Activated naive CD4-positive, alpha-beta T cell treated with anti-CD3 and anti-CD28 coated beads for 36 hours (primary cell): ENCODE measurements at regions not wholly inside any gene's neighbourhood (a gene's known extent, or its start where the extent isn't known, plus 50 kb on each side); places are given as distances from the start of the nearest gene placed in this dataset.

Source experiments
- CTCF ChIA-PET: fragments of 350-600 bp; sonication (Branson Sonifier 250); formaldehyde crosslinking; loops from one replicate; lab custom pipeline; 2021; ENCODE audit warnings: antibody characterized with exemption; lab: Charles Lee
- DNase-seq: peaks from one replicate; pipeline ENCODE4 v3.0.0-alpha.2; 2020
- H3K27ac Mint-ChIP-seq: one replicate; pipeline ENCODE4 v1.8.0; 2021; ENCODE audit warnings: mild to moderate bottlenecking, mixed read lengths
- H3K27me3 Mint-ChIP-seq: one replicate; pipeline ENCODE4 v1.8.0; 2021; ENCODE audit warnings: low read depth, mixed read lengths
- H3K36me3 Mint-ChIP-seq: one replicate; pipeline ENCODE4 v1.8.0; 2021; ENCODE audit warnings: low read depth, mixed read lengths
- H3K4me1 Mint-ChIP-seq: one replicate; pipeline ENCODE4 v1.8.0; 2021; ENCODE audit warnings: low read depth, mixed read lengths
- H3K4me3 Mint-ChIP-seq: one replicate; pipeline ENCODE4 v1.8.0; 2021; ENCODE audit warnings: mild to moderate bottlenecking, moderate library complexity, mixed read lengths
- H3K9me3 Mint-ChIP-seq: one replicate; pipeline ENCODE4 v1.8.0; 2021; ENCODE audit warnings: mixed read lengths
- intact Hi-C: fragments of 100-400 bp; cut with micrococcal nuclease; formaldehyde crosslinking; loops from one replicate; pipeline ENCODE4 v1.15.1; 2023

- Mint-ChIP-seq H3K4me1 (no peaks in the 10 kb centered on the region), H3K36me3 (no peaks in the 10 kb centered on the region), H3K27me3 (no peaks in the 10 kb centered on the region), H3K4me3 (no peak overlapping the region), H3K9me3 (peaks cover 2% of the 10 kb centered on the region), H3K27ac (no peak overlapping the region)
- DNase-seq, result no peak
- CTCF ChIA-PET, result interaction anchor here (2.0 kb wide), 1 partner anchor 21 kb away, joined by 4 read pairs; no protein-coding TSS in a partner anchor
- intact Hi-C loops, result no loop called here
Observed at GRCh38 chr16:65910291-65910690, 456.2 kb upstream of the CDH5 start.

DNA sequence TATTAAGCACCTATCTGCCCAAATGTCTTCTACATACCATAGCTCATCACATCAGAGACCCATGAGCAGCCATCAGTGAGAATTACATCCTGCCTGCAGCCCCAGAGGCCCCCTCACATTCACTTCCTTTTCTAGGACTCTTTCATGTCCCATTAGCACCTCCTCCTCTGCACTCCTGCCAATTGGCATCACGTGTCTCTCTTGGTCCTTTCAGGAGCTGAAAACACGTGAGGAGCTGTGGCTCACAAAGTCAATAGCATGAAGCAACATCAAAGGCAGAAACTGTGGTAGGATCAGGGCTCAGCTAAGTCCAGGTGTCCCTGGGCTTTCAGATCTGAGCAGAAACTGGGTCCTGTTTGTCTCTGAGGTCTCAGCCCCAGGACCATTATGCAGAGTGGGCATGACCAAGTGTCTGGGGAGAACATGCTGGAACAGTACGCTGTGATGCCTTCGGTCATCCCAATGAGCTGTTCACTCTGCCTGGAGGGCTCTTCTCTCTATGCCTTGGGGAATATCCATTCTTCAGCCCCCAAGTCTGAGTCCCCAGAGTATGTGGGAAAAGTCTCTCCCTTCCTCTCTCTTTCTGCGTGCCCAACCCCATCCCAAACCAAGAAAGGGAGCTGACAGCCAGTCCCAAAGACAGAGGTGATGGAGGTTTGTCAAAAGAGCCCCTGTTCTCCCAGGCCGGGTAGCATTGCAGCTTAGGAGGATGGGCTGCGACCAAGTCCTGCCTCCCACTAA is 457.0 kb upstream of the CDH5 start:
- DNase-seq, result no peak
- no peaks in the 10 kb centered on the region for H3K27me3 Mint-ChIP-seq
- H3K36me3 Mint-ChIP-seq, result no peaks in the 10 kb centered on the region
- H3K4me3 Mint-ChIP-seq, result no peak overlapping the region
- no peak overlapping the region for H3K27ac Mint-ChIP-seq
- H3K9me3 Mint-ChIP-seq, result peaks cover 2% of the 10 kb centered on the region
- no peaks in the 10 kb centered on the region for H3K4me1 Mint-ChIP-seq
- intact Hi-C loops, result no loop called here
- CTCF ChIA-PET, result interaction anchor here (2.0 kb wide), 1 partner anchor 20 kb away, joined by 4 read pairs; no protein-coding TSS in a partner anchor

DNA sequence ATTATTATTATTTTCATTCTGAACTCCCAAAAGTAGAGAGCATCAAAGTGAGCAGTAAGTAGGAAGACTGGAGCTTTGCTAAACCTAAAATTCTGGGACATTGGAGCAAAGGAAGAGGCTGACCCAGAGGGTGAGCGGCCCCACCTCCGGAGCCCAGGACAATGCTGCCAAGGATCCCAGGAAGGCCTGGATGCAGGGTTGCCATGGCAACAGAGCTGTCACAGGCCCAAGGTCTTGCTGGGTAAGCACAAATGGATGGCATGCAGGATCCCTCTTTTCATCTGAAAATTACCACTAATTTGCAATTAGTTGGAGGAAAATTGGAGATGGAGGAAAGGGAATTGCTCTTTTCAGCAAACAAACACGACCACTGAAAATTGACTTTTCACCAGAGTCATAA is 457.9 kb upstream of the CDH5 start:
- intact Hi-C loops, result no loop called here
- Mint-ChIP-seq H3K4me3 (no peak overlapping the region), H3K27me3 (no peaks in the 10 kb centered on the region), H3K9me3 (peaks cover 2% of the 10 kb centered on the region), H3K4me1 (no peaks in the 10 kb centered on the region), H3K27ac (no peak overlapping the region), H3K36me3 (no peaks in the 10 kb centered on the region)
- no peak for DNase-seq
- CTCF ChIA-PET, result interaction anchor here (2.0 kb wide), 1 partner anchor 19 kb away, joined by 4 read pairs; no protein-coding TSS in a partner anchor

DNA sequence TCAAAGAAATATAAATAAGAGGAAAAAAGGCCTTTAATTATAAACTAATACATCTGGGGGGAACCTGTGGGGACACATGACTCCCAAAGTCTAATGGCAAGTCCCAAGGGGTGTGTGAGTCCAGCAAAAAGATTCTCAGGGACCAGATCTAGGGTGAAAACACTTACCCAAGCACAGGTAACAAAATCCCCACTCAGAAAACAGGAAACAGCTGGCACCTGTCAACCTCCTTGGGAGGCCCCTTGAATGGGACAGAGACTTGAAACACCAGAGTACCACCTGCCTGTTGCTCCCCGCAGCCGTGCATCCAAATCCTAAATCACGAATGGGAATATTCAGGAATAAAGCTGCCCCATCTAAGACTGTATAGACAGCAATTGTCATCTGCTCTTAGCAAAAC is 461.2 kb upstream of the CDH5 start:
- Mint-ChIP-seq H3K36me3 (no peaks in the 10 kb centered on the region), H3K9me3 (peaks cover 2% of the 10 kb centered on the region), H3K4me1 (no peaks in the 10 kb centered on the region), H3K27ac (no peak overlapping the region), H3K4me3 (no peak overlapping the region), H3K27me3 (no peaks in the 10 kb centered on the region)
- CTCF ChIA-PET, result no interaction called here
- no peak for DNase-seq
- intact Hi-C loops, result no loop called here

DNA sequence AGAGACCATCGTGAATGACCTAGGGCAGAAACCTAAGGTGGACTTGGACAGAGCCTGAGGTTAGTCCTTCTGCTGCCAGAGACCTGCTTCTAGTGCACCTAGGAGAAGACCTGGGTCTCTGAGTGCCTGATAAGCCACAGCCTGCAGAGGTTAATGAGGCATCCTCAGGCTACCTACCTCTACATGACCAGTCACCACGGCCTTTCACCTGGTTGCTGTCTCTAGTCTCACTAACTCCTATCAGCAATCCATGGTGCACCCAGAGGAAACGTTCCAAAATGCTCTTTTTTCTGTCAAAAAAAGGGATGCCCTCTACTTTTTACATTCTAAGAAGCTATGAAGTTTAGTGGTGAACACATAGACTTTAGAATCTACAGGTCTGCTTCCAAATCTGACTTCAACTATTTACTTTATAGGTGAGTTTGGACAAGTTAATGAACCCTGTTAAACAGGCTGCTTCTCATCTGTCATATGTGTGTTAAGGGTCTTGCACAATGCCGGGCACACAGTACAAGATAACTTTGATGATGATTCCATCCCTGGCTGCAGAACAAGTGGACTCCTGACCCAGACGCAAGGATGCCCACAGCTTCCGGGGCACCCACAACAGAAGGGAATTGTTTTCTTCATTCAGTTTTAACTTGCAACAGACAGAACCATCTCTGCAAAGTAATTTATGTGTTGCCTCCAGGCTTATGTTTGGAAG is 469.9 kb upstream of the CDH5 start:
- Mint-ChIP-seq H3K27me3 (no peaks in the 10 kb centered on the region), H3K27ac (no peak overlapping the region), H3K4me3 (no peak overlapping the region), H3K9me3 (peaks cover 2% of the 10 kb centered on the region), H3K4me1 (no peaks in the 10 kb centered on the region), H3K36me3 (no peaks in the 10 kb centered on the region)
- DNase-seq, result no peak
- intact Hi-C loops, result no loop called here
- CTCF ChIA-PET, result no interaction called here

DNA sequence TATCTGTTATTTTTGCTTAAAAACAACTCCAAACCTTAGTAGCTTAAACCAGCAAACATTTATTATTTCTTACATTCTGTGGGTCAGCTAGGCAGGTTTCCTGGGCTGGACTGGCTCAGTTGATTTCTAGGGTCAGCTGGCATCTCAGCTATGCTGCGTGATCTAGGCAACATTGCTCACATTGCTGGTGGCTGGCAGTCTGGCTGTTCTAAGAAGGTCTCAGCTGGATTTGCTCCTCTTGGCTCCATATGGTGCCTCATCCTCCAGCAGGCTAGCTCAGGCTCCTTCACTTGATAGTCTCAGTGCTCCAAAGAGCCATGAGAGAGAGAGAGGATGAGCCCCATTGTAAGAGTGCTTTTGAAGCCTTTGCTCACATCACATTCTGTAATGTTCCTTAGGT is 470.6 kb upstream of the CDH5 start:
- Mint-ChIP-seq H3K36me3 (no peaks in the 10 kb centered on the region), H3K9me3 (peaks cover 2% of the 10 kb centered on the region), H3K27me3 (no peaks in the 10 kb centered on the region), H3K4me3 (no peak overlapping the region), H3K4me1 (no peaks in the 10 kb centered on the region), H3K27ac (no peak overlapping the region)
- CTCF ChIA-PET, result no interaction called here
- intact Hi-C loops, result no loop called here
- DNase-seq, result no peak

- Mint-ChIP-seq H3K27ac (no peak overlapping the region), H3K4me3 (no peak overlapping the region), H3K27me3 (no peaks in the 10 kb centered on the region), H3K9me3 (peaks cover 2% of the 10 kb centered on the region), H3K36me3 (no peaks in the 10 kb centered on the region), H3K4me1 (no peaks in the 10 kb centered on the region)
- intact Hi-C loops, result no loop called here
- CTCF ChIA-PET, result no interaction called here
- DNase-seq, result no peak
Observed at GRCh38 chr16:65895486-65895885, 471.0 kb upstream of the CDH5 start.

- Mint-ChIP-seq H3K4me3 (no peak overlapping the region), H3K4me1 (no peaks in the 10 kb centered on the region), H3K36me3 (no peaks in the 10 kb centered on the region), H3K27ac (no peak overlapping the region), H3K9me3 (peaks cover 2% of the 10 kb centered on the region), H3K27me3 (no peaks in the 10 kb centered on the region)
- no peak for DNase-seq
- CTCF ChIA-PET, result no interaction called here
- intact Hi-C loops, result no loop called here
Observed at GRCh38 chr16:65890203-65890602, 476.3 kb upstream of the CDH5 start.

DNA sequence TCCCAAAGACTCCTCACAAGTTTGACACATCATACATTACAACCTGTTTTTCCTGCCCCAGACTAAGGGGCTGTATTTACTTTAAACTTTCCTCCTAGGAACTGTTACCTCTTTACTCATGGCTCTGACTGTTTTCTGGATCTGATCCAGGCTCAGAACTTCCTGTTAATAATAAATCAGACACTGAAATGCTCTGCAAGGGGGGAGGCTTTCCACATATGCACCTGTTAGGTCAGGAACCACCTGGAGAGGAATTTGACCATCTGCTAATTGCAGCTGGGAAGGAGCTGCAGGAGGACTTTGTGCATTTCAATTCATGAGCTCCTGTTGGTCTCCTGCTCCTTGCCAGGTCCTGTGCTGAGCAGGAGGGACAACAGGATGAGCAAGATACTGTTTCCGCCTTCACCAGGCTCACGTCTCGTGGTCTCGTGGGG is 476.9 kb upstream of the CDH5 start:
- Mint-ChIP-seq H3K4me1 (no peaks in the 10 kb centered on the region), H3K27ac (no peak overlapping the region), H3K4me3 (no peak overlapping the region), H3K9me3 (peaks cover 2% of the 10 kb centered on the region), H3K27me3 (no peaks in the 10 kb centered on the region), H3K36me3 (no peaks in the 10 kb centered on the region)
- CTCF ChIA-PET, result interaction anchor here (1.6 kb wide), 1 partner anchor 20 kb away, joined by 4 read pairs; no protein-coding TSS in a partner anchor
- intact Hi-C loops, result no loop called here
- no peak for DNase-seq

DNA sequence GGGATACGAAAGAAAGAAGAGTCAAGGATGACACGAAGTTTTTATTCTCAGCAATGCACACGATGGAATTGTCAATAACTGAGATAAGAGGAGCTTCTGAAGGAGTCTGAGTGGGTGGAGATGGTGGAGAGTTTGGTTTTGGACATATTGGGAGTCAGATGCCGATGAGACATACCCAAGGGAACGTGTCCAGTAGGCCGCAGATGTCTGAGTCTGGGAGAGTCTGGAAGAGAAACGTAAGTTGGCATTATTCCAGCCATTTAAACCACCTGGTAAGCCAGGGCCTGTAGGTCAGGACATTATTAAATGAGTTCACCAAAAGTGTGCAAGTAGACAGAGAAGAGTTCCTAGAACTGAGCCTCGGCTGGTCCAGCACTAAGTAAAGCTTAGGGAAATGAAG is 478.3 kb upstream of the CDH5 start:
- intact Hi-C loops, result no loop called here
- peaks cover 2% of the 10 kb centered on the region for H3K9me3 Mint-ChIP-seq

GRCh38 chr16:65884018-65884417 is 482.5 kb upstream of the CDH5 start:
- Mint-ChIP-seq H3K36me3 (no peaks in the 10 kb centered on the region), H3K27me3 (peaks cover 6% of the 10 kb centered on the region), H3K4me3 (no peak overlapping the region), H3K27ac (no peak overlapping the region), H3K9me3 (peaks cover 3% of the 10 kb centered on the region), H3K4me1 (no peaks in the 10 kb centered on the region)
- CTCF ChIA-PET, result no interaction called here
- no peak for DNase-seq
- intact Hi-C loops, result no loop called here

More for the DNA sequence above, 478.3 kb upstream of the CDH5 start:
- DNase-seq, result no peak
- H3K36me3 Mint-ChIP-seq, result no peaks in the 10 kb centered on the region
- no peaks in the 10 kb centered on the region for H3K27me3 Mint-ChIP-seq
- no peaks in the 10 kb centered on the region for H3K4me1 Mint-ChIP-seq
- CTCF ChIA-PET, result no interaction called here
- H3K27ac Mint-ChIP-seq, result no peak overlapping the region
- no peak overlapping the region for H3K4me3 Mint-ChIP-seq

DNA sequence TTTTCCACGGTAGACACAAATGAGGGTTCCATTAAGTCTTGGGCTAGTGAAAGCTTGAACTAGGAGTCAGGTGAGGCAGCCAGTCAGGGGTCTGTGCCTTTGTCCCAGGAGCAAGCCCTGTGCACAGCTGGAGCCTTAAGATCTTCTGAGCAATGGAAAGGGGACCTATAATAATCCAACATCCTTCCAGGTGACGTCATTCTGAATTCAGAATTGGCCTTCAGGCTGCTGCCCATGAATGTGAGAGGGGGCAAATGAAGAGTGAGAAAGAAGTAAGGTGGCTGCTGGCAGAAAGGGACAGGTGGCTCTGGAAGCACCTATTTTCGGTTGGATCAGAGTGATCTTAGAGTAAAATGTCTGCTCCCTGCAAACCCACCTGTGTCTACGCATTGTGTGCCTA is 488.1 kb upstream of the CDH5 start:
- DNase-seq, result no peak
- Mint-ChIP-seq H3K9me3 (peaks cover 3% of the 10 kb centered on the region), H3K36me3 (no peaks in the 10 kb centered on the region), H3K27ac (no peak overlapping the region), H3K27me3 (peaks cover 7% of the 10 kb centered on the region), H3K4me1 (no peaks in the 10 kb centered on the region), H3K4me3 (no peak overlapping the region)
- intact Hi-C loops, result no loop called here
- CTCF ChIA-PET, result no interaction called here

DNA sequence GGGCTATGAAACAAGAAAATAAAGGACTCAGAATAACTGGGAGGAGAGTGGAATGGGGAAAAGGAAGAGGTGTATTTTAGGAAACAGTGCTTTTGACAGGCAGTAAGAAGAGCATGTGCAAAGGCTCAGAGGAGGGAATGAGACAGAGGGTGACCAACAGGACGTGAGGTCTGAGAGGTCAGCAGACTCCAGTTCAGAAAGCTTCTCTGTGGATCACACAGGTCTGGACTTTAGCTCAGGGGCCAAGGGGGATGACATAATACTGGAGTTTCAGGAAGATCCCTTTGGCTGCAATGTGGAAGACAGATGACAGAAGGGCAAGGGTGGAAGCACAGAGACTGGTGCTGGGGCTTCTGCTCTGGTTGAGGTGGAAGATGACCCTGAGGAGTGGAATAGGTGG is 489.9 kb upstream of the CDH5 start:
- no peaks in the 10 kb centered on the region for H3K36me3 Mint-ChIP-seq
- H3K27me3 Mint-ChIP-seq, result peaks cover 7% of the 10 kb centered on the region
- intact Hi-C loops, result no loop called here

More for the DNA sequence above, 489.9 kb upstream of the CDH5 start:
- DNase-seq, result no peak
- Mint-ChIP-seq H3K9me3 (peaks cover 1% of the 10 kb centered on the region), H3K4me3 (no peak overlapping the region), H3K27ac (no peak overlapping the region), H3K4me1 (no peaks in the 10 kb centered on the region)
- CTCF ChIA-PET, result no interaction called here
